ENCODE measurements at regions not wholly inside any gene's neighbourhood (a gene's known extent, or its start where the extent isn't known, plus 50 kb on each side); places are given as distances from the start of the nearest gene placed in this dataset.
"Not testable (repeated sequence)": the region's sequence is repeated elsewhere in the genome, so short reads cannot be mapped to it uniquely, and the experiment has no call there.

DNA sequence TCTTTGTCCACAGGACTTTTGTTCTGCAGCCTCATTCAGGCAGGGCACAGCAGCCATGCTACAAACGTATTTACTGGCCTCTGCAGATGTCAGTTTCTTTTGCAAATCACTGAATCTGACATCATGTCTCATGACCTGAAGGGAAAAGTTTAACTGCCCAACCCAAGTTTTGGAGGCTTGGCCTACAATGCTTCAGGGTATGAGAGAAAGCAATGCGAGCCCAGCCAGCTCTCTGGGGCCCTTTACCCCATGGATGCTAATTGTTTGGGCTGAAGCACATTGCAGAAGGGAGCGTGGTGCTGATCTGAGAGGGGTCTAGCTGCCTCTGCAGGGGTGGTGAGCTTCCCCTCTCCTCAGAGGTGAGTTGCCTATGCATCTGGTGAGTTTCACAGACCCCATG lies 179.9 kb upstream of the CXCL12 start:
- no peak for DNase-seq

DNA sequence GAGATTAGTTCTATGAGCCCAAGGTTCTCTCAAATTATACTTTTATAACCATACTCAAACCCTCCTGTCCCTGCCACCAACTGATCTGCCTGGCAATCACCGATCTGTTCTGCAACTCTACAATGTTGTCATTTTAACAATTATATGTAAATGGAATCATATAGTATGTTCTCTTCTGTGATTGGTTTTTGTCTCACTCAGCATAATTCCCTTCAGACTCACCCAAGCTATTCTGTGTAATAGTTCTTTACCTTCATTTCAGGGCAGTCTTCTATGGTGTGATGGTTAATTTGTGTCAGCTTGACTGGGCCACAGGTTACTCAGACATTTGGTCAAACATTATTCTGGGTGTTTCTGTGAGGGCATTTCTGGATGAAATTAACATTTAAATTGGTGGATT lies 181.9 kb upstream of the CXCL12 start:
- DNase-seq: no peak

DNA sequence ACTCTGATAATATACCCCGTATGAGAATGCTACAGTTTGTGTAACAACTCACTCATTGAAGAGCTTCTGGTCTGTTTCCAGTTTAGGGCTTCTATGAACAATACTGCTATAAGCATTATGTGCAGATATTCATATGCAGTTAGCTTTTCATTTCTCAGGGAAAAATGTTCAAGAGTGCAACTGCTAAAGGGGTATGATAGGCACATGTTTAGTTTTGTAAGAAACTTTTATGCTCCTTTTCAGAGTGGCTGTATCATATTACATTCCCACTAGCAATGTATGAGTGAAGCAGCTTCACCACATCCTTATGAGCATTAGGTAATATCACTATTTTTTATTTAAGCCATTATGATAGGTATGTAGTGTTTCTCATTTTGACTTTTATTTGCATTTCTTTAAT lies 182.6 kb upstream of the CXCL12 start:
- DNase-seq: no peak

DNA sequence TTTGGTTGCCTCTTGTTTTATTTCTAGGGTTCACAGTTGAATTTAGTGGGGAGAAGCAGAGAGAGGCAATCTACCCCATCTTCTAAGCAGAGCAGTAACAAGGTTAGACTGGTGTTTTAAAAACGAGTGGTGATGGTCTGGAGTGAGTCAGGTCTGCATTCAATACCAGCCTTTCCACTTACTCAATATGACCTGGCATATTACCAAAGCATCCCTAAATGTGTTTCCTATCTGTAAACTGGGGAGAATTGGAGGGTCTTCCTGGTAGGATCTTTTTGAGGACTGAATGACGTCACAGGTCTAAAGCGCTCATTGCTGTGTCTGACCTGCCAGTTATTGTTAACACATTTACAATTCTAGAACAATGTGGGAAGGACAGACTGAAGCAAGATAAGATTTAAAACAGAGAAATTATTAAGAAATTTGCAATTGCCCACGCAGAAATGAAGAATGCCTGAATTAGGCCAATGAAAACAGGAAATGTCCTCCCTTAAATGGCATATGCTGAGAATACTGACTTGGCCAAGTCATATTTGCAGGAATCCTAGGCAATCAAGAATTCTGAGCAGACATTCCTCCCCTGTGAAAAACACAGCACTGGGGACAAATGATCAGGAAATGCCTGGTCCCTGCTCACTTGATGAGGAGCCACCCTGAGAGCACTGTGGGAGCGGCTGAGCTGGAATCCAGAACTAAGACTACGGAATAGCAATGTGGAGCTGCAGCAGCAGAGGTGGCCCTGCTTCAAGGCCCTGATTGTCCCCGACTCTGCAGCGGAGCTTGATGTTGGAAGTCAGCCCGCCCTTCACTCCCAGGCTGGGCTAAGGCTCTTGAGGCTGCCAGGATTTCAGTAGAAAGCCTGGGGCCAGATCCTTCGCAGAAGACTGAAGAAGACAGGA lies 184.5 kb upstream of the CXCL12 start:
- peak in 11 of 58 donors; percentile 4 to 42 (median 27) for DNase-seq

GRCh38 chr10:44571701-44572100 lies 186.8 kb upstream of the CXCL12 start:
- DNase-seq: no peak

DNA sequence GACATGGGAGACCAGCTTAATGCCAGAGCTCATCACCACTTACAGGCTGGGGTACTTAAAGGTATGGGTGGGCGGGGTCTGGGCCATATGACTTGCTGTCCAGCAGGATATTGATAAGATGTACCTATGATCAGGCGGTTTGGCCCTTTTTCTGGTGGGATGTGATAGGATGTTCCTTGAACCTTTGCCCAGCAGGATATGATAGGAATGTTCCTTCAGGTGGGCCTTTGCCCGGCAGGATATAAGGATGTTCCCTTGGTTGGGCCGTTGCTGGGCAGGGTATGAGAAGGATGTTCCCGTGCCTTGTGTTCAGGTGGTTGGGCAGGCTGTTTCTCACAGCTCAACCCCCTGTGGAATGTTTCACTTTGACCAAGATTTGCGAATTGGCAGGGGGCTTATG lies 187.2 kb upstream of the CXCL12 start:
- no peak for DNase-seq

DNA sequence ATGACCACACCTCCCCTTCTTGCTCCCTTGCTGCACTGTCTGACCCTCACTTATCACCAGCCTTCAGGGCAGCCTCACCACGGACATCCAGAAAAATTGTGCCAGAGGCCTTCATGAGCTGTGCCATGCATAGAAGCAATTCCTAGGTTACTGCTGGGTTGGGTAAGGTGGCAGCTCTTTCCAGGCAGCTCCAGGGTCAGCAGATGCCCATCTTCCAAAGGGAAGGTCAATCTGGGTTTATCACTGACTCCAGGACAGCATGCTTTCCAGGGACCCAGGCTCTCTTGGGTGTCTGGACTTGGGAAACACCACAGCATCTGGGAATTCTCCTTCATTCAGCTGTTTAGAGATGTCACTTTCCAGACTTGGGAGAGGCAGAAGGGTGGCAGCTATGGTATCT lies 188.9 kb upstream of the CXCL12 start:
- no peak for DNase-seq

DNA sequence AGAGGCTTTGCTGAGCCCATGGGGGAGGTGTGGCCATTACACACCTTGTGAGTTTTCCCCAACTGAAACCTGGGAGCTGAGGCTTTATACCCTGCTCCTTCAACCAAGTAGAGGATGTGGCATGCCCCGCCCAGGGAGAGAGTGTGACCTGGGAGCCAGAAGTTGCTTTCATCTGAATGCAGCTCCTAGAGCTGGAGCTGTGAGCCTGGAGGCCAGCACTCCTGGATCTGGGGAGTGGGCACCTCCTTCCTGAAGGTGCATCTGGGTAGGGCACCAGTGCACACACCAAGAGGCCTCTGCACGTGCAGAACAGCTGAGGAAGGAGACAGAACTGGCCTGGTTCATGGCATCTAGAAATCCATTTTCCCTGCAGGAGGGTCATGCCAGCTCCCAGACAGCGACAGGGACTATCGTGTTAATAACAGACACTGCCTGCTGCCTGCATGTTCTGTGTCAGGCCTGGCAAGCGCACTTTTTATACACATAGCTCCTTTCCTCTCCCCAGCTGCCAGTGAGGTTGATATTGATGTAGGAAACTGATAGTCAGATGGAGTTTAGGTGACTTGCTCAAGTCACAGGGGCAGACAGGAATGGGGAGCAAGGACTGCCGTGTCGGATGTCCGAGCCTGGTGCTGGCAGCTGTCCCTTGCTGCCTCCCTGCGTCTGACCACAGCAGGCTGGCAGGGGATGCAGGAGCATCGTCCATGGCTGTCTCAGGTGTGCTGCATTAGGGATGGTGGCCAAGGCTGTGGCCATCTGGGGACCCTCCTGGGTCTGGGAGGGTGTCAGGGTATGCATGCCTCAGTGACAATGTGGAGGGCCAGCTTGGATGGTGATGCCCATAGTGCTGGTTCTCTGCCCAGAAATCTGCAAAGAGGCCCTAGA lies 189.9 kb upstream of the CXCL12 start:
- DNase-seq: no peak

DNA sequence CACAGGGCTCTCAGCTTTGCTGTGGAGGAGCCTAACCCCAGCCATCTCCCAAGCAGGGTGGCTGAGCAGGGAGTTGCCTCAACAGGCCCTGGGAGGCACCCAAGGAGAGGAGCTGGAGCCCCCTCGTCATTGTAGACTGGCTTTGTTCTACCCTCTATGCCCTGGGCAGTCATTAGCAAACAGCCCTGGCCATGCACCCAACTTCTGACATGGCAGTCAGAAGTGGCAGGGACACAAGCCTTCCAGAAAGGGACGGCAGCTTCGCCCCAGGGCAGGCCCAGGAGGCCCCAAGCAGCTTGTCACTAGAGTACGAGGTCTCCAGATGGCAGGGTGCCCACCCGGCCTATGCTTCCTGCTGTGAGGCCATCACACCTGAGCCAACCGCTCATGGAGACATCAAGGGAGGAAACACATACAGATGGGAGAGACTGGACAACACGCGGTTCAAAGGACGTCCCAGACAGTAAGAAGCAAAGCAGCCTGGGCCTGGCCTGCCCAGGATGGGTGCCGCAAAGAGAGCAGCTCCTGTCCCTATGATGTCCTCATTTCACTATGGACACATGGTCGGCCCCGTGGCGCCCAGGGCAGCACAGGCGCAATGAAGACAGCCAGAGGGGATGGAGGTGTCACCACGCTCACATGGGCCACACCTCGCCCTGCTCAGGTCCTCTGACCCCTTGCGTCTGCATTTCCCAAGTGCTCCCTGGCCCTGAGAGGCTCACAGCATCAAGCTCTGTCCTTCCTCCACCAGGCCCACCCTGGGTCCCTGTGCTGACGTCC lies 190.9 kb upstream of the CXCL12 start:
- no peak for DNase-seq

GRCh38 chr10:44576702-44577191 lies 191.8 kb upstream of the CXCL12 start:
- DNase-seq: peak in 1 of 58 donors; percentile 4

DNA sequence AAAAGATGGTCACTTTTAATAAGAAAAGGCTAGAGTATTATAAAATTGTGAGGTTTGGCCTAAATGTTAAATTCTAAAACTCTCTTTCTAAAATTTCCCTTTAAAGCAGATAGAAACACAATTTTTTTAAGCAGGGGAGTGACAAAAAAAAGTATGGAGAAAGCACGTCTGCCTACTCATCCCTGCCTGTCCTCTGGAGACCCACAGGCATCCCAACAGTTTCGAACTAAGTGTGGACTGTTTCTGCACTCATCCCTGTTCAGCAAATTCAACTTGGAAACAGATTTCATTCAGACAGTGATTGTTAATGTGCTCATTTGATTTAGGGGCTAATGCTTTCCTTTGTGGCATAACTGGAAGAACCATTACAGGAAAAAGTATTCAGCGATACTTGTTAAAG lies 192.6 kb upstream of the CXCL12 start:
- no peak for DNase-seq

- DNase-seq: no peak
Measured at GRCh38 chr10:44578271-44578670, 193.4 kb upstream of the CXCL12 start.

GRCh38 chr10:44578963-44579362 lies 194.1 kb upstream of the CXCL12 start:
- DNase-seq: not testable (repeated sequence)

GRCh38 chr10:44581996-44582395 lies 197.1 kb upstream of the CXCL12 start:
- DNase-seq: no peak

DNA sequence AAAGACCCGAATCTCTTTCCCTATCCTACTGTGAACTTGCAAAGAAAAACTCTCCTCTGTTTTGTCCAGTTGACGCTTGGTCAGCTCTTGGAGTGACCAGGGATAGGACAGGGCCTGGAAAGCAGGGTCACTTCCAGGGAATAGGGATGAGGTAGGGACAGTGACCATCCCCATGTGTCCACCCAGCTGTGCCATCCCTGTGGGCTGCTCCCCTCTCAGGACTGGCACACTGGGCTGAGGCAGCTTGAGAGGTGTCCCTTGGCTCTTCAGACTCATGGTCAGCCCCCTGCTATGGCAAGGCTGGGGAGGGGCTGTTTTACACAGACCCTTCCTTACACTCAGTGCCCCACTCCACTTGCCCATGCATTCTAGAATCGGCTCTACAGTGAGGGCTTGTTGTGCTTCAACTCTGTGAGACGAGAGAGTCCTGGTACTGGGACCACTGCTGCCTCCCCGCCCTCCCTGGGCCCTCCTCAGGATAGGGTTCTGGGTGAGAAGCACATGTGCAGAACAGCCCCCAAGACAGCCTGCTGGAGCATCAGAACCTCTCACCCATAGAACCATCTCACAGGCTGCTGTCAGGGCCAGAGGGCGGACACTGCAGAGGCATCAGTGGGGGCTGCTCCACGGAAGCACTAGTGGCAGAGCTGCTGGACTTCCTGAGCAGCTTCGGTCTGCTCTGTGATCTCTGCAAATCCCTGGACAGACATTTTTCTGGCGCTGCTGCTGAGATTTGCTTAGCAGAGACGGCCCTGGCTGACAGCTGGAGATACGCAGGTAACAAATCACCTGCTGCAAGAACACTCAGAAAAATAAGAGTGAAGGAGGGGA lies 202.8 kb upstream of the CXCL12 start:
- no peak for DNase-seq

DNA sequence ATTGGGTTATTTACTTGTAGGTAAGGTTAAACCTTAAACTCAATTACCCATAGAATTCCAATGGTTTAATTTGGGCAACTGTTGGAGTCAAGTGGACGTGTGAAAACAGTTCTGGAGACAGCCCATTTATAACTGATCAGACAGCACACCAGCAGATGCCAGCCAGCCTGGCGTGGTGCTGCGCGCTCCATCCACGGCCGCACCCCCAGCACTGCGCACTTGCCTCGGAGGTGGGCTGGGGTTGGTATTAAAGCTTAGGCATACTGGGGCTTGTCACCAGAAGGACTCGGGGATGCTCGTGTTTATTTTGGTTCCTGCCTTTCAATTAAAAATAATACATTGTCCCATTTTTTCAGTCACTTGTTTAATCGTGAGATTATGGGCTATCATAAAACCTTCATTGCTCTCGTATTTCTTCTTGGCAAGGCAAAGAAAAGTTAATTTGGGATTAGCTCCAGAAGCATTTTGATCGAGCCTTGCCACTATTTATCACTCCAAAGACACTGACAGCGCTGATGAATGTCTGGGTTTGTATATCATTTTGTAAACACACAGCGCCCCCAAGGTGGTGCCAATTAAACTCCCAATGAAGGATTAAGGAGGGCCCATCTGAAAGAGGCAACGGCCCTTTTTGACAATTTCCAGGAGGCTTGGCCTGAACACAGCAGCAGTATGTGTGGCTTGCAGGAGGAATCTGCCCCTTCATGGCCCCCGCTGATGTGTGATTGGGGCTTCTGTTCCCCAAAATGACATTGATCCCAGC lies 204.5 kb upstream of the CXCL12 start:
- DNase-seq: no peak

DNA sequence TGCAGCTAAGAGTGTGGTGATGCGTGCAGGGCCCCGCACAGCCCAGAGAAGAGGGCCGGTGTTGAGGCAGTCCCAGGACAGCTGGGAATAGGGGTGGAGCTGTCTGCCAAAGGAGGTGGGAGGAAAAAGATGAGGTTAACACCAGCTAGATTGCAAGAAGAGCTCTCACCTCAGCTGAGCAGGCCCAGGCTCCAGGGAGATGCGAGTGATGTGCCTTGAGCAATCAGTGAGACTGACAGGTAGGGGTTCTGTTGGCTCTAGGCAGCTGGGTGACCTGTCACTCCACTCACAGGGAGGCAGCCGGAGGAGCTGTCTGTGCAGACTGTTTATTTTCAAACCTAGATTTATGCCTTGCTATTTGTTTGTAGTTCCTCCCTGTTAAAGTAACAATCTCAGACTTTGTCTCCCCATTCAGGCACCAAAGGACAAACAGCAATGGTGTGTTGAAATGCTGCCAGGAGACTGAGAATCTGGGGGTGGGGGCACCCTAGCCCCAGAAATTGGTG lies 205.1 kb upstream of the CXCL12 start:
- no peak for DNase-seq

GRCh38 chr10:44591911-44592310 lies 207.0 kb upstream of the CXCL12 start:
- no peak for DNase-seq

DNA sequence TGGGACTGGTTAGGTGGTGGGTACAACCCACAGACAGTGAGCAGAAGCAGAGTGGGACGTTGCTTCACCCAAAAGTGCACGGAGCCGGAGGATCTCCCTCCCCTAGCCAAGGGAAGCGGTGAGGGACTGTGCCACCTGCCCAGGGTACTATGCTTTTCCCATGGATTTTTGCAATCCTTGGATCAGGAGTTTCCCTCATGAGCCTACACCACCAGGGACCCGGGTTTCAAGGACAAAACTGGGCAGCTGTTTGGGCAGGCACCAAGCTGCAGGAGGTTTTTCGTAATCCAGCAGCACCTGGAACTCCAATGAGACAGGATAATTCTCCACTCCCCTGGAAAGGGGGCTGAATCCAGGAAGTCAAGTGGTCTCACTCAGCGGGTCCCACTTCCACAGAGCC lies 209.1 kb upstream of the CXCL12 start:
- DNase-seq: no peak

All from anterior cingulate cortex (tissue), 58 donors.